ENCODE measurements at regions not wholly inside any gene's neighbourhood (a gene's known extent, or its start where the extent isn't known, plus 50 kb on each side); places are given as distances from the start of the nearest gene placed in this dataset.

DNA sequence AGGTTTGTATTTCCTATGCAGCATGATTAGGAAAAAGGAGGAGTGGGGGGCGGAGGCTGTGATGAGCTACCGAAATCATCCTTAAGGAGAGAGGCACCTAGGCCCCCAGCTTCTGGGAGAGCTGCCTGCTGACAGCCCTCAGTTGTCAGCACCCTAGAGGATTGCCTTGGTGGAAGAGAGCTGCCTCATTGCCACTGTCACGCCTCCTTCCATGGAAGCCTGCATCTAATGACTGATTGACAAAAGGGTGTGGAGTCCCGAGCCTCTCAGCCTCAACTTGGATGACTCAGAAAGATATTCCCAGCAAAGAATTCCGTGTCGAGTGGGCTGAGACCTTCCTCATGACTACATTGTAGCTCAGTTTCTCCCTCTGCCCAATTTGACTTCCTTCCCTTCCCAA is 320.4 kb upstream of the PROK2 start:
- H3K9me3 ChIP-seq, result no peaks in the 10 kb centered on the region
- no peak overlapping the region for H3K9ac ChIP-seq
- no peaks in the 10 kb centered on the region for H3K27me3 ChIP-seq
- H3K36me3 ChIP-seq, result no peaks in the 10 kb centered on the region
- peaks cover 45% of the 10 kb centered on the region for H3K4me1 ChIP-seq
- H3K4me2 ChIP-seq, result no peak overlapping the region
- no peak for TF ChIP-seq Cebpa-rat (IDR thresholded peaks at IDR 0.05)
- H3K27ac ChIP-seq, result no peak overlapping the region
- no peak overlapping the region for H3K4me3 ChIP-seq
- H4K20me1 ChIP-seq, result peaks cover 16% of the 10 kb centered on the region

DNA sequence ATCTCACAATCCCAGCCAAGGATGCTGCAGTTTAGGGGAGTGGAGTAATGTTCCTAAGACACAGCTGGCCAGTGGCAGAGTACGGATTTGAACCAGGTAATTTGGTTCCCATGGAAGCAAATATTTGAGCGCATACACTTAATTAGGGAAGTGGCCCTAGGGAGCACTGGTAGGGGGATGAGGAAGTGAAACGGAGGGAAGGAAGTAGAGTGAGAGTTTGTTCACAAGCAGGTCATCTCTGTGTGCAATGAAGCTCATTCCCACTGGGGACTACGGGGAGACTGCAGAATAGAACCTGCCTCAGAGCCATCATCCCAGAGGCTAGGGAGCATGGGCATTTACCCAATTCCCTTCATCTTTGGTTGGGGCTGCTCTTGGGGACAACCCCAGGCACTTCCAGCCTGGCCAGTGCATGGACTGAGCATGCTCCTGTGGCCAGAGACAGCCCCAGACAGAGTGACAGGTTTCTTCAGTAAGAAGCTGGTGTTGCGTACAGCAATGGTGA is 317.2 kb upstream of the PROK2 start:
- Histone ChIP-seq H3K4me2 (peak overlapping the region; percentile 92), H3K4me3 (no peak overlapping the region), H3K9ac (no peak overlapping the region), H3K9me3 (no peaks in the 10 kb centered on the region), H3K27ac (no peak overlapping the region), H3K36me3 (no peaks in the 10 kb centered on the region), H4K20me1 (peaks cover 16% of the 10 kb centered on the region), H3K27me3 (no peaks in the 10 kb centered on the region; the same call in 1 of the 2 replicates), H3K4me1 (peaks cover 50% of the 10 kb centered on the region)
- no peak for TF ChIP-seq Cebpa-rat (IDR thresholded peaks at IDR 0.05)

GRCh38 chr3:72101494-72101893 is 316.5 kb upstream of the PROK2 start:
- H3K4me2 ChIP-seq, result peak overlapping the region; percentile 92

DNA sequence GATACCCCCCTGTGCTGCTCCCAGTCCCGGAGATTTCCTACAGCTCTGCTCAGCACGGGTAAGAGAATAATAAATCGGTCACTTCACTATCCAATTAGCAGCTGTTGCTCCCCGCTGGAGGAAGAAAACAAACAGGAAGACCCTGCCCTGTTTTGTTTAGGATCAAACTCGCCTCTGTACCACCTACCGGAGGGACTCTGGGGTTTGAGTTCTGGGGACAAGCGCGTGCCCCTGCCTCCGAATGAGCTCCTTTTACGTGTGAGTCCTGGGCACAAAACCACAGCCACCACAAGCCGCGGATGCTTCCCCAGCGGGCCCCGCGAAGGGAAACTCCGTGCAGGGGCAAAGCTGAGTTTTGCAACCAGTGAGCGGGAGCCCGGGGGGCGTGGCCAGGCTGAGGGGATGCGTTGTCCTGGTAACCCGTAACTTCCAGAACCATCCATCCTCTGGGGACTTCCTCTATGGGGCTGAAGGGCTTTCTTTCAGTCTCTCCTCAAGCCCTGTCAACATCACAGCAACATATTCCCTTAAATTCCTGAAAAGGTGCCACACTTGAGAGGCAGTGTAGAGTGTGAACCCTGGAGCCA is 315.7 kb upstream of the PROK2 start:
- no peak overlapping the region for H3K27ac ChIP-seq
- peak overlapping the region; percentile 55 for H3K4me3 ChIP-seq
- TF ChIP-seq Cebpa-rat (IDR thresholded peaks at IDR 0.05), result peak; percentile 86

More at GRCh38 chr3:72101494-72101893, 316.5 kb upstream of the PROK2 start:
- Histone ChIP-seq H3K4me1 (peaks cover 50% of the 10 kb centered on the region), H3K9me3 (no peaks in the 10 kb centered on the region), H3K9ac (no peak overlapping the region), H3K4me3 (no peak overlapping the region), H4K20me1 (peaks cover 16% of the 10 kb centered on the region), H3K27ac (no peak overlapping the region), H3K27me3 (no peaks in the 10 kb centered on the region; the same call in 1 of the 2 replicates), H3K36me3 (no peaks in the 10 kb centered on the region)
- no peak for TF ChIP-seq Cebpa-rat (IDR thresholded peaks at IDR 0.05)

DNA sequence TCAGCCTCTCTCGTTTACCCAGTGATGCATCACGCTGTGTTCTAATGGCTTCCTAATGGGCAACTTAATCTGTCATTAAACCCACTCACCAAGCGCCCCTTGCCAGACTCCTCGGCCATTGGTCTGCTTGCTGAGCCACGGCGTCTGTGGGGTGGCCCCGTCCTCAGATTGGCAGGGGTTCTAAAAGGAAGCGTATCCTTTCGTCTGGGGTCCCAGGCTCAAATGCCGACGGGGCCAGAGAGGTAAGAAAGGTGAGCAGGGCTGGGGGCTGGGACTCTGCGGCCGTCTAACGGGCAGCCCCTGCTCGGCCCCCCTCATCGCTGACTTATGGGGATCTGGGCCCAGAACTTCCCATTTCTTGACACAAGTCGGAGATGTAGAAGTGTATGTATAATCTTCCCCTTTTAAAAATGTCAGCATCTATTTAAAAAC is 315.1 kb upstream of the PROK2 start:
- Histone ChIP-seq H3K9ac (no peak overlapping the region), H3K4me3 (peak overlapping the region; percentile 55)

More for the DNA sequence above, 315.7 kb upstream of the PROK2 start:
- Histone ChIP-seq H3K9ac (no peak overlapping the region), H3K36me3 (no peaks in the 10 kb centered on the region), H3K27me3 (no peaks in the 10 kb centered on the region; the same call in 1 of the 2 replicates), H3K9me3 (no peaks in the 10 kb centered on the region), H4K20me1 (peaks cover 16% of the 10 kb centered on the region), H3K4me2 (peak overlapping the region; percentile 92), H3K4me1 (peaks cover 55% of the 10 kb centered on the region)

GRCh38 chr3:72099326-72100079 is 314.6 kb upstream of the PROK2 start:
- H3K27ac ChIP-seq, result no peak overlapping the region
- no peaks in the 10 kb centered on the region for H3K9me3 ChIP-seq
- no peak overlapping the region for H3K9ac ChIP-seq
- no peak for TF ChIP-seq Cebpa-rat (IDR thresholded peaks at IDR 0.05)
- peaks cover 16% of the 10 kb centered on the region for H4K20me1 ChIP-seq
- peaks cover 63% of the 10 kb centered on the region for H3K4me1 ChIP-seq
- H3K4me2 ChIP-seq, result peak overlapping the region; percentile 92
- no peaks in the 10 kb centered on the region; the same call in 1 of the 2 replicates for H3K27me3 ChIP-seq
- peak overlapping the region; percentile 55; the same call in 1 of the 2 replicates for H3K4me3 ChIP-seq
- H3K36me3 ChIP-seq, result no peaks in the 10 kb centered on the region

More for the DNA sequence above, 315.1 kb upstream of the PROK2 start:
- no peaks in the 10 kb centered on the region for H3K9me3 ChIP-seq
- H3K27ac ChIP-seq, result no peak overlapping the region
- TF ChIP-seq Cebpa-rat (IDR thresholded peaks at IDR 0.05), result no peak
- peak overlapping the region; percentile 92 for H3K4me2 ChIP-seq
- no peaks in the 10 kb centered on the region for H3K36me3 ChIP-seq
- no peaks in the 10 kb centered on the region; the same call in 1 of the 2 replicates for H3K27me3 ChIP-seq
- peaks cover 61% of the 10 kb centered on the region for H3K4me1 ChIP-seq
- H4K20me1 ChIP-seq, result peaks cover 16% of the 10 kb centered on the region

- Histone ChIP-seq H3K27ac (no peak overlapping the region), H3K4me3 (no peak overlapping the region), H4K20me1 (peaks cover 12% of the 10 kb centered on the region), H3K9ac (no peak overlapping the region), H3K4me2 (no peak overlapping the region), H3K27me3 (no peaks in the 10 kb centered on the region; the same call in 1 of the 2 replicates), H3K36me3 (no peaks in the 10 kb centered on the region), H3K4me1 (peaks cover 49% of the 10 kb centered on the region), H3K9me3 (no peaks in the 10 kb centered on the region)
- no peak for TF ChIP-seq Cebpa-rat (IDR thresholded peaks at IDR 0.05)
Observed at GRCh38 chr3:72097053-72097452, 312.1 kb upstream of the PROK2 start.

DNA sequence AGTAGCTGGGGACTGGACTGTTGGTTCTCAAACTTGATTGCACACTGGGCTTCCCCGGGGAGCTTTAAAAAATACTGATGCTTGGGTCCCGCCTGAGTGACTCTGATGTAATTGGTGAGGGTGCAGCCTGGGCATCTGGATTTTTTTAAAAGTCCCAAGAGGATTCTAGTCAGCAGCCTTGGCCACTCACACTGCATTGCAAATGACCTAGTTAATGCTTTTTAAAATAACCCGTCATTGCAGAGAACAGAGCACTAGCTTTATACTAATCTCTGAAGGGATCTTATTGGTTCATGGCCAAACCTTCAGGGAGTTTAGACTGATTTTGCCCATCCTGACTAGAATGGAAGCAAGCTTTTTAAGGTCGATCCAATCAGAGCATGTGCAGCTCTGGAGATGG is 310.6 kb upstream of the PROK2 start:
- no peak overlapping the region for H3K27ac ChIP-seq
- no peak overlapping the region for H3K4me3 ChIP-seq
- no peaks in the 10 kb centered on the region for H3K9me3 ChIP-seq
- TF ChIP-seq Cebpa-rat (IDR thresholded peaks at IDR 0.05), result no peak
- peaks cover 34% of the 10 kb centered on the region for H3K4me1 ChIP-seq
- no peaks in the 10 kb centered on the region; the same call in 1 of the 2 replicates for H3K27me3 ChIP-seq
- no peak overlapping the region for H3K9ac ChIP-seq
- no peaks in the 10 kb centered on the region for H3K36me3 ChIP-seq
- peak overlapping the region; percentile 65 for H3K4me2 ChIP-seq
- no peaks in the 10 kb centered on the region for H4K20me1 ChIP-seq

- no peaks in the 10 kb centered on the region for H3K9me3 ChIP-seq
- H3K4me1 ChIP-seq, result peaks cover 18% of the 10 kb centered on the region
Observed at GRCh38 chr3:72093992-72094334, 309.0 kb upstream of the PROK2 start.

More at GRCh38 chr3:72093992-72094334, 309.0 kb upstream of the PROK2 start:
- H3K27ac ChIP-seq, result no peak overlapping the region
- TF ChIP-seq Cebpa-rat (IDR thresholded peaks at IDR 0.05), result no peak
- no peaks in the 10 kb centered on the region for H3K36me3 ChIP-seq
- H3K27me3 ChIP-seq, result no peaks in the 10 kb centered on the region; the same call in 1 of the 2 replicates
- no peak overlapping the region for H3K4me3 ChIP-seq
- H4K20me1 ChIP-seq, result no peaks in the 10 kb centered on the region
- H3K9ac ChIP-seq, result no peak overlapping the region
- H3K4me2 ChIP-seq, result no peak overlapping the region

Measured in BLaER1 (cell line).